HK-2 (cell line): ENCODE measurements at regions not wholly inside any gene's neighbourhood (a gene's known extent, or its start where the extent isn't known, plus 50 kb on each side); places are given as distances from the start of the nearest gene placed in this dataset.

Source experiments
- DNase-seq: peaks from one replicate; pipeline ENCODE4 v3.0.0-alpha.2; 2018; ENCODE audit not compliant: unreplicated experiment

GRCh38 chr5:164809821-164810220, 1304.4 kb downstream of the MAT2B start:
- DNase-seq = no peak

DNA sequence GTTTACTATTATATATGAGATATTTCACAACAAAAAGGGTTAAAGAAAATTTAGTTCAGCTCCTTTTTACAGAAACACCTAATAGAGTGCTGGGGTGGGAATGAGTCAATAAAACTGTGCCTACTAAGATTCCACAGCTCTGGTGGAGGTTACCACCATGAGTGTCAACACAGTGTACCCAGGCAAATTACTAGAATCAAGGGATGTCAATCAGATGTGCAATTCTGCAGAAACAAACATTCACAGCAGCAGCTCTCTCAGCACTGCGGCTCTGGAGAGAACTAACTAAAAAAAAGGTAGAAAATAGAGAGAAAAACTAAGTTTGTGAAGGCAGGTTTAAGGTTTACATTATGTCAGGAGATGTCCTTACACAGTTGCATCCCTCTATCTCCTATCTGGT, 1313.0 kb downstream of the MAT2B start:
- no peak for DNase-seq

- DNase-seq = no peak
These were observed 1319.3 kb downstream of the MAT2B start for GRCh38 chr5:164824671-164825070.

GRCh38 chr5:164832516-164832915, 1327.1 kb downstream of the MAT2B start:
- DNase-seq = no peak

GRCh38 chr5:164844348-164844747, 1338.9 kb downstream of the MAT2B start:
- no peak for DNase-seq

- no peak for DNase-seq
These were observed 1355.5 kb downstream of the MAT2B start for GRCh38 chr5:164860896-164861295.

DNA sequence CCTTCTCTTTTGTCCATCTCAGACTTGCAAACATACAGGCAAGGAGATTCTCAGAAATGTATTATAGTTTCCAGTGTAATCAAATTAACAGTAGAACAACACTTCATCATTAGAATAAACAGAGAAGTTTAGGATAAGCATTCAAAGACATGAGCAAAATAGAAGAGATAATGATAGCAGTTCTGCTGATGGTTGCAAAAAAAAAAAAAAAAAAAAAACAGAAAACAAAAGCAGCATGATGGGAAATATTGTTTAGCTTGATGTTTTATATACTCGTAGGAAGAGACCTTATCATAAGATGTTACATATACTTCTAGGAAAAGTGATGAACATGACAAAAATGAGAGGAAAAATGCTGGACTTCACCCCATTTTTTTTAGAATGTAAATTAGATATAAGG, 1356.2 kb downstream of the MAT2B start:
- no peak for DNase-seq

- no peak for DNase-seq
These were observed 1363.3 kb downstream of the MAT2B start for GRCh38 chr5:164868761-164869160.

DNA sequence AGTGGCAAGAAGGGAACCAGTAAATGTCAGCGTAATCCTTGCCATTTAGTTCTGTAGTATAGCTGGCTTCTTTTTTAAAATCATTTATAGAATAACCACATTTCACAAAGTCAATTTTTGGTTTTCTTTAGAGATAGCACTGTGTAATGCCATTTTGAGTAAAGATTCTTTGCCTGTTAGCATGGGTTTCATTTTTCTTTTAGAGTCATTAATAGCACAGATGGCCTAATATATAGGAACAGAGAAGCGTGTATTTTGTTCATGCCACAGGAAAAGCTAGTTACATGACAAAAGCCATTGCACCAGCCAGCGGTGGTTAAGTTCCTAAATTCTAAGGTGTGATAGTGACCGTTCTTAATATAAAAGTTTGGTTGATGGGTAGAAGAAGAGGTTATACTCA, 1363.9 kb downstream of the MAT2B start:
- DNase-seq = no peak

DNA sequence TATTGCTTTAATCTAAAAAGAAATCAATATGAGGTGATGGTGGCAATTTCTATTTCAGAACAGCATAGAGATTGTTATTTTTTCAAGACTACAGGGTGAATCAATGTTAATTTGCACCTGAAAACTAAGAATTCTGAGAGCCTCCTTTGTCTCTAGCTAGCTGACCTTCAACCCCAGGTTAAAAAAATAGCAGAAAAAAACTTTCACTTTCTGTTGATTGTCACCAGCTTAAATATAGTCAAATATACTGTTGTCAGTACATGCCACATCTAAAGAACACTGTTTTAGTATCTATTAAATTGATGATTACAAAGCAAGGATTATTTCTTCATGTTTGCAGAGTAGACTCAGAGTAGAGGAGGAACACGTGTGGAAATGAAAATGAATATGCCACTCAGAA, 1371.4 kb downstream of the MAT2B start:
- no peak for DNase-seq

DNA sequence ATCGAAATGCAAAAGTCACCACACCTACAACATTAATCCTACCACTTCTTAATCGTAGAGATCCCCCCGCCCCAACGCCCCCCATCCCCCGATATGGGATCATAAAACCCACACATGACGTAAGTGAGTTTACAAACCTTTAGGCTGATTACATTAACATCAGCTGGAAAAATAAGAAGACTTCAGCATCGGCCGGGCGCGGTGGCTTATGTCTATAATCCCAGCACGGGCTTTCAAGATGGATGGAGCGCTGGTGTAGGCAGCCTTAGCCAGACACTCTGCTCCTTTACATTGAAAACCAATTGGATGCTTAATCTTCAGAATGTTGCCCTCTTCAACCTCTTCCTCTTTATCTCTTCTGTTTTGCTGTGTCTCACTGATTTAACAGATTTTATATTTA, 1376.0 kb downstream of the MAT2B start:
- DNase-seq = no peak

GRCh38 chr5:164885179-164885578, 1379.8 kb downstream of the MAT2B start:
- DNase-seq = no peak

DNA sequence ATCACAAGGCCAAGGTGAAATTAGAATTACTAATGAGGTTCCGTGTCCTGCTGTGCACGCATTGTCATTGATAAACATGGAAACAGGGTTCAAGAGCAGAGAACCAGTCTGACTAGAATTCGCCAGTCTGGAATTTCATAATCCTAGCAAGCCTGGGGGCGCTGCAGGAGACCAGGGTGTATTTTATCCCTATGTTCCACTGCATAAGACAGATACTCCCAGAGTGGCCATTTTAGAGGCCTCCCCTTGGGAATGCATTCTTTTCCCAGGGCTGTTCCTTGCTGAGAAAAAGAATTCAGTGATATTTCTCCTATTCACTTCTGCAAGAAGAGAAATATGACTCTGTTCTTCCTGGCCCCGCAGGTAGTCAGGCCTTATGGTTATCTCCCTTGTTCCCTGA, 1387.7 kb downstream of the MAT2B start:
- DNase-seq = no peak

DNA sequence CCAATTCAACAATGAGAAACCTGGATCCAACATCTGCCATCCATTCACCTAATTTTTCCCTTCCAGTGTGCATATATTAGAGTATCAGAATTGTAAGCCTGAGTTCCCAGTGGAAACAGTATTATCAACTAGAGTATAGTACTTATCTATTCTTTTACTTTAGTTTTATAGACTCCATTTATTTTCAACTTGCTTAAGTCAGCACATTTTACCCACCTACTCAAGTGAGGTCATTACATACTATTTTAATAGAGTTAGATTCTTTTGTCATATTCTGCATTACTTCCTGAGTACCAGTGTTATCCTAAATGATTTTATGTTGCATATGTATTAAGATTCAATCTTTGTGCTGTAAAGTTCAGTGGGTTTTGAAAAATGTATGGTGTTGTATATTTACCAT, 1393.3 kb downstream of the MAT2B start:
- DNase-seq = no peak

GRCh38 chr5:164909673-164910072, 1404.3 kb downstream of the MAT2B start:
- DNase-seq = no peak

DNA sequence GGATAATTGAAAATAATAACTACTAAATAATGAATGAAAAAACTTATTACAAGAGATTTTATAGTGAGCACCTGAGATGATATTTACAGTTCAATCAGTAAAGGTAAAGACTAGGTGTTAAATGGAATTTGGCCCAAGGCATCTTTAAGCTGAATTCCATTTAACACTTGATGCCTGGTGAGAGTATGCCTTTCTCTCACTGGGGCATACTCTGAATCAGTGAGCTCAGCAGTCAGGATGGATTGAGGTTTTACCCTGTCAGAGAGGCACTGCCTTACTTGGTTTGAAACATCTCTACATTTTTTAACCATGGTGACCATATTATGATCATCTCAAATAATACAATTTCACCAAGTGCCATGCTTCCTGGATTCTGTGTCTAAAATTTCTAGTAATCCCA, 1416.3 kb downstream of the MAT2B start:
- no peak for DNase-seq

GRCh38 chr5:164934039-164934438, 1428.6 kb downstream of the MAT2B start:
- DNase-seq = no peak

- DNase-seq = no peak
These were observed 1429.1 kb downstream of the MAT2B start for GRCh38 chr5:164934561-164934960.

DNA sequence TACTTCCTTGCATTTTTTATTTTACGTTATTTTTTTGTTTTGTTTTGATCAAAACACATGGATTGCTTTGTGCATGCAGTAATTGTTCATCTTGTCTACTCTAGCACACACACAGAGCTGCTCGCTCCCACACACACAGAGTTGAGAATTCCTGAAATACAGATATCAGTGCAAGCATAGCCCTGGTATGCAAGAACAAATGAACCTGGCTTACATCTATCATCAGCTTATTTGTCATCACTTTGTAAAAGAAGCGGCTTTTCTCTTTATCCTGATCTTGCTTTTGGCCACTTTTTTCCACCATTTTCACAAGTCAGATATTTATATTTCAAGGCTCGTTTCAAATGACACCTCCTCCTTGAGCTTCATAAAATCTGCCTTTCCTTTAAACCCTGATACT, 1435.7 kb downstream of the MAT2B start:
- no peak for DNase-seq

- DNase-seq = no peak
These were observed 1445.5 kb downstream of the MAT2B start for GRCh38 chr5:164950927-164951326.

DNA sequence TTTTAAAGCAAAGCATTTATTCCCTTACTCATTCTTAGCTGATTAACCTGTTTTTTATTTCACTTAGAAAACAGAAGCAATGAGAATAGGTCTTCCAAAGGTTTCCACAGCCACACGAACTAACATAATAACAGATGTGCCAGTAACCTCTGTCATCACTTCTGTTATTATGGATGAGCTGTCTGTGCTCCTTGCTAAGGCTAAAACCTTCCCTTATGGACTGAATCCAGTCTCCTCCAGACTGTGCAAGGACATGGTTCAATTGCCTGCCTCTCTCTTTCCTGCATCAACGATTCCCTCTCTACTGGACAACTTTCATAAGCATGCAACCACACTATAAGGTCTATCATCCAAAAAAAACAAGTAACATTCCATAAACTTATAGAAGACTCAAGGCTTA, 1446.2 kb downstream of the MAT2B start:
- no peak for DNase-seq

DNA sequence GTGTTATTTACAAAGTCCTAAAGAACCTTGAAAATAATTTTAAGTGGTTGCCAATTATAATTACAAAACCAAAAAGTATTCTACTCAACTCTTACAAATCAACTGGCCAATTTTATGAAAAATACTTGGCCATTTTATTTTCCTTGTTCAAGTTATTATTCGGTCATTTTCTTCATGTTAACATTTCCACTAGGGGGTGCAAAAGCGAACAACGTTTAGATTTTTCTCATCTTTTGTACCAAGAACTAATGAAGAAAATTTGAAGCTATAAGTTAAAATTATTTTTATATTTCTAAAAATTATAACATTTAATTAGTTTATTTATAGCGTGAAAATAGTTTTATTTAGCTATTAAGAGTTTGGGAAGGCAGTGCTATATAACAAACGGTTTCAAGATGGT, 1453.3 kb downstream of the MAT2B start:
- no peak for DNase-seq

- no peak for DNase-seq
These were observed 1454.3 kb downstream of the MAT2B start for GRCh38 chr5:164959761-164960160.

GRCh38 chr5:164962329-164962961, 1457.0 kb downstream of the MAT2B start:
- no peak for DNase-seq

GRCh38 chr5:164966611-164967010, 1461.2 kb downstream of the MAT2B start:
- DNase-seq = no peak
